Brain microvascular endothelial cell (primary cell): ENCODE measurements at regions not wholly inside any gene's neighbourhood (a gene's known extent, or its start where the extent isn't known, plus 50 kb on each side); places are given as distances from the start of the nearest gene placed in this dataset.
"Not testable (repeated sequence)": the region's sequence is repeated elsewhere in the genome, so short reads cannot be mapped to it uniquely, and the experiment has no call there.

ENCODE experiments used
- DNase-seq: peaks from one replicate; pipeline ENCODE4 v3.0.0-alpha.2; 2020
- H3K27ac ChIP-seq: fragments of 250-450 bp; sonication (Bioruptor Pico); 2 replicates; pipeline ENCODE4 v1.5.1; 2020; ENCODE audit warnings: mild to moderate bottlenecking, moderate library complexity
- H3K27me3 ChIP-seq: fragments of 250-450 bp; sonication (Bioruptor Pico); replicated peaks from 2 replicates; pipeline ENCODE4 v1.5.1; 2020; ENCODE audit warnings: mild to moderate bottlenecking
- H3K36me3 ChIP-seq: fragments of 250-450 bp; sonication (Bioruptor Pico); replicated peaks from 2 replicates; pipeline ENCODE4 v1.5.1; 2020; ENCODE audit warnings: mild to moderate bottlenecking
- H3K4me3 ChIP-seq: 2 replicates; pipeline ENCODE4 v1.5.1; 2011; ENCODE audit warnings: low read depth, mild to moderate bottlenecking, control low read depth, low read length, moderate library complexity
- CTCF ChIP-seq: IDR thresholded peaks from 2 replicates; pipeline ENCODE4 v1.5.1; 2011; ENCODE audit warnings: low read depth, mild to moderate bottlenecking, moderate library complexity, low read length, control low read depth, inconsistent platforms; ENCODE audit errors: missing control alignments
- in situ Hi-C: cut with HindIII; loops from 2 replicates; pipeline ENCODE4 v1.10.0; 2017; ENCODE audit warnings: low sequenced_read_pairs, low pct_ligation_motif_present

GRCh38 chr1:166307261-166308188 is 140.7 kb upstream of the FAM78B start:
- H3K36me3 ChIP-seq, result no peaks in the 10 kb centered on the region
- H3K27ac ChIP-seq, result no peak overlapping the region
- no peak for TF ChIP-seq CTCF
- in situ Hi-C loops, result no loop called here
- H3K27me3 ChIP-seq, result no peaks in the 10 kb centered on the region
- no peak overlapping the region for H3K4me3 ChIP-seq
- no peak for DNase-seq

GRCh38 chr1:166316306-166316705 is 149.5 kb upstream of the FAM78B start:
- H3K36me3 ChIP-seq, H3K4me3 ChIP-seq, H3K27ac ChIP-seq, in situ Hi-C loops, DNase-seq, H3K27me3 ChIP-seq: not testable (repeated sequence)

DNA sequence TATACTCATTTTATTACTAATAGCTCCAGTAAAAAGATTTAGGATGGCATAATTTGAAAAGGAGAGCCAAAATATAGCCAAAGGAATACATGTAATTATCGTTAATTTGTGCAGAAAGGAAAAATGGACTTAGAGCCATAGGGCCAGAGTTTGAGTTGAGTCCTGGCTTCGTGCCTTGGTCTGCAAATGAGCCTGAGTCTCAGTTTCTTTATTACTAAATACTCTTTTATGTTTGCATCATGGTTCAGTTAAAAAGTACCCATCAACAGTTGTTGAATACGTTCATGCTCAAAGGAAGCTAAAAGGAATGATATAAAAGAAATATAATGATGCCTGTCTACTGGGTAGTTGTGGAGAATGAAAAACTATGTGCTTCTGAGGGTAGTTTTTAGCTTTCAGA is 155.7 kb upstream of the FAM78B start:
- no peak overlapping the region for H3K27ac ChIP-seq
- no peak for DNase-seq
- no peaks in the 10 kb centered on the region for H3K27me3 ChIP-seq
- in situ Hi-C loops, result no loop called here
- H3K36me3 ChIP-seq, result no peaks in the 10 kb centered on the region
- TF ChIP-seq CTCF, result no peak
- H3K4me3 ChIP-seq, result no peak overlapping the region

GRCh38 chr1:166327886-166328285 is 161.1 kb upstream of the FAM78B start:
- no peak for TF ChIP-seq CTCF
- in situ Hi-C loops, result no loop called here
- no peak for DNase-seq
- Histone ChIP-seq H3K36me3 (no peaks in the 10 kb centered on the region), H3K4me3 (no peak overlapping the region), H3K27ac (no peak overlapping the region), H3K27me3 (no peaks in the 10 kb centered on the region)

- in situ Hi-C loops, result no loop called here
- no peaks in the 10 kb centered on the region for H3K27me3 ChIP-seq
- H3K36me3 ChIP-seq, result no peaks in the 10 kb centered on the region
These were observed 162.2 kb upstream of the FAM78B start for GRCh38 chr1:166328956-166329355.

GRCh38 chr1:166330096-166330495 is 163.3 kb upstream of the FAM78B start:
- no peak for TF ChIP-seq CTCF

More at GRCh38 chr1:166328956-166329355, 162.2 kb upstream of the FAM78B start:
- H3K4me3 ChIP-seq, result no peak overlapping the region
- no peak overlapping the region for H3K27ac ChIP-seq
- no peak for TF ChIP-seq CTCF
- no peak for DNase-seq

More at GRCh38 chr1:166330096-166330495, 163.3 kb upstream of the FAM78B start:
- no peak overlapping the region for H3K27ac ChIP-seq
- H3K4me3 ChIP-seq, result no peak overlapping the region
- in situ Hi-C loops, result no loop called here
- no peak for DNase-seq
- no peaks in the 10 kb centered on the region for H3K27me3 ChIP-seq
- no peaks in the 10 kb centered on the region for H3K36me3 ChIP-seq
